SK-N-MC (cell line): ENCODE measurements at regions not wholly inside any gene's neighbourhood (a gene's known extent, or its start where the extent isn't known, plus 50 kb on each side); places are given as distances from the start of the nearest gene placed in this dataset.

ENCODE experiments used
- DNase-seq: peaks from one replicate; pipeline ENCODE4 v3.0.0-alpha.2; 2011; ENCODE audit warnings: low read depth, low spot score
- H3K27ac ChIP-seq: fragments of 200-600 bp; sonication (generic); 2 replicates; pipeline ENCODE4 v1.5.1; 2016; ENCODE audit warnings: mixed run types
- H3K36me3 ChIP-seq: fragments of 200-600 bp; sonication (generic); 2 replicates; pipeline ENCODE4 v1.6.1; 2017; ENCODE audit warnings: antibody characterized with exemption, low read length, mixed read lengths; ENCODE audit not compliant: insufficient read depth
- H3K4me3 ChIP-seq: fragments of 200-600 bp; sonication (generic); 2 replicates; pipeline ENCODE4 v1.5.1; 2016
- H3K9ac ChIP-seq: fragments of 200-600 bp; sonication (generic); 2 replicates; pipeline ENCODE4 v1.8.0; 2017; ENCODE audit warnings: mixed run types, mixed read lengths; ENCODE audit not compliant: insufficient read length
- H3K9me3 ChIP-seq: fragments of 200-600 bp; sonication (generic); 2 replicates; pipeline ENCODE4 v1.6.1; 2017; ENCODE audit warnings: low read depth, mild to moderate bottlenecking, antibody characterized with exemption, low read length, moderate library complexity, mixed read lengths
- EZH2 ChIP-seq: fragments of 200-600 bp; sonication (generic); IDR thresholded peaks from one replicate; pipeline ENCODE4 v1.6.1; 2017; ENCODE audit warnings: antibody characterized with exemption
- FOXP2 ChIP-seq: optimal IDR thresholded peaks from 2 replicates; pipeline ENCODE3; 2011; ENCODE audit warnings: mild to moderate bottlenecking, moderate library complexity; ENCODE audit not compliant: insufficient read depth; ENCODE audit errors: extremely low read length, control extremely low read depth
- POLR2AphosphoS5 ChIP-seq: IDR thresholded peaks from 2 replicates; pipeline ENCODE4 v1.6.1; 2012; ENCODE audit warnings: mild to moderate bottlenecking, low read depth, low read length, borderline replicate concordance

GRCh38 chr3:5310509-5310908 is 123.0 kb downstream of the EDEM1 start:
- H3K9me3 ChIP-seq = no peaks in the 10 kb centered on the region
- no peak for DNase-seq
- no peak overlapping the region for H3K27ac ChIP-seq
- H3K36me3 ChIP-seq = no peaks in the 10 kb centered on the region
- no peak overlapping the region for H3K9ac ChIP-seq
- no peak for TF ChIP-seq POLR2AphosphoS5
- no peak for TF ChIP-seq FOXP2
- TF ChIP-seq EZH2 = no peak
- H3K4me3 ChIP-seq = no peak overlapping the region

- Histone ChIP-seq H3K27ac (no peak overlapping the region), H3K36me3 (no peaks in the 10 kb centered on the region), H3K9ac (no peak overlapping the region), H3K4me3 (no peak overlapping the region), H3K9me3 (no peaks in the 10 kb centered on the region)
- no peak for TF ChIP-seq EZH2
- no peak for TF ChIP-seq FOXP2
- no peak for TF ChIP-seq POLR2AphosphoS5
- DNase-seq = no peak
Observed at GRCh38 chr3:5312290-5312689, 124.8 kb downstream of the EDEM1 start.

- TF ChIP-seq EZH2 = no peak
- TF ChIP-seq FOXP2 = no peak
- TF ChIP-seq POLR2AphosphoS5 = no peak
- Histone ChIP-seq H3K36me3 (no peaks in the 10 kb centered on the region), H3K9ac (no peak overlapping the region), H3K4me3 (no peak overlapping the region), H3K27ac (no peak overlapping the region), H3K9me3 (no peaks in the 10 kb centered on the region)
- DNase-seq = no peak
Observed at GRCh38 chr3:5314897-5315296, 127.4 kb downstream of the EDEM1 start.

GRCh38 chr3:5317557-5317956 is 130.1 kb downstream of the EDEM1 start:
- Histone ChIP-seq H3K9ac (no peak overlapping the region), H3K27ac (no peak overlapping the region), H3K36me3 (no peaks in the 10 kb centered on the region), H3K4me3 (no peak overlapping the region), H3K9me3 (no peaks in the 10 kb centered on the region)
- no peak for DNase-seq
- TF ChIP-seq EZH2 (no peak), FOXP2 (no peak), POLR2AphosphoS5 (no peak)

- no peak for TF ChIP-seq FOXP2
- no peak for TF ChIP-seq EZH2
- TF ChIP-seq POLR2AphosphoS5 = no peak
Observed at GRCh38 chr3:5319454-5319853, 131.9 kb downstream of the EDEM1 start.

GRCh38 chr3:5321666-5322340 is 134.3 kb downstream of the EDEM1 start:
- H3K9ac ChIP-seq = no peak overlapping the region
- no peak overlapping the region for H3K27ac ChIP-seq
- no peaks in the 10 kb centered on the region for H3K36me3 ChIP-seq
- no peak for DNase-seq
- no peak for TF ChIP-seq FOXP2
- no peak overlapping the region for H3K4me3 ChIP-seq
- H3K9me3 ChIP-seq = no peaks in the 10 kb centered on the region

More at GRCh38 chr3:5319454-5319853, 131.9 kb downstream of the EDEM1 start:
- Histone ChIP-seq H3K4me3 (no peak overlapping the region), H3K9ac (no peak overlapping the region), H3K27ac (no peak overlapping the region), H3K36me3 (no peaks in the 10 kb centered on the region), H3K9me3 (no peaks in the 10 kb centered on the region)
- no peak for DNase-seq

- Histone ChIP-seq H3K4me3 (no peak overlapping the region), H3K9me3 (no peaks in the 10 kb centered on the region), H3K9ac (no peak overlapping the region), H3K36me3 (no peaks in the 10 kb centered on the region), H3K27ac (no peak overlapping the region)
- no peak for TF ChIP-seq POLR2AphosphoS5
- no peak for TF ChIP-seq FOXP2
- TF ChIP-seq EZH2 = no peak
- DNase-seq = no peak
Observed at GRCh38 chr3:5324780-5325179, 137.3 kb downstream of the EDEM1 start.

- Histone ChIP-seq H3K9ac (no peak overlapping the region), H3K4me3 (no peak overlapping the region)
- no peak for DNase-seq
Observed at GRCh38 chr3:5330152-5330810, 142.8 kb downstream of the EDEM1 start.

GRCh38 chr3:5331567-5332269 is 144.2 kb downstream of the EDEM1 start:
- H3K4me3 ChIP-seq = no peak overlapping the region
- H3K36me3 ChIP-seq = no peaks in the 10 kb centered on the region
- no peak overlapping the region for H3K9ac ChIP-seq
- no peak for DNase-seq
- no peaks in the 10 kb centered on the region for H3K9me3 ChIP-seq
- H3K27ac ChIP-seq = no peak overlapping the region
- TF ChIP-seq POLR2AphosphoS5 (no peak), FOXP2 (no peak), EZH2 (no peak)

More at GRCh38 chr3:5330152-5330810, 142.8 kb downstream of the EDEM1 start:
- Histone ChIP-seq H3K27ac (no peak overlapping the region), H3K36me3 (no peaks in the 10 kb centered on the region), H3K9me3 (no peaks in the 10 kb centered on the region)
- TF ChIP-seq FOXP2 (no peak), EZH2 (no peak), POLR2AphosphoS5 (no peak)
